Neural progenitor cell (in vitro differentiated cells): ENCODE measurements at regions not wholly inside any gene's neighbourhood (a gene's known extent, or its start where the extent isn't known, plus 50 kb on each side); places are given as distances from the start of the nearest gene placed in this dataset.

ENCODE experiments used
- DNase-seq: peaks from one replicate; pipeline ENCODE4 v3.0.0-alpha.2; 2016; ENCODE audit warnings: low spot score
- H2AFZ ChIP-seq: fragments of 200-600 bp; sonication (generic); replicated peaks from 2 replicates; pipeline ENCODE4 v1.6.1; 2016; ENCODE audit warnings: antibody characterized with exemption
- H3F3A ChIP-seq: fragments of 200-600 bp; sonication (generic); 2 replicates; pipeline ENCODE4 v1.6.1; 2016; ENCODE audit warnings: antibody characterized with exemption, low read depth
- H3K27ac ChIP-seq: fragments of 200-600 bp; sonication (generic); 2 replicates; pipeline ENCODE4 v1.5.1; 2016; ENCODE audit warnings: mild to moderate bottlenecking
- H3K27me3 ChIP-seq: fragments of 200-600 bp; sonication (generic); 2 replicates; pipeline ENCODE4 v1.6.1; 2016; ENCODE audit warnings: mild to moderate bottlenecking, moderate library complexity
- H3K36me3 ChIP-seq: fragments of 200-600 bp; sonication (generic); 2 replicates; pipeline ENCODE4 v1.5.1; 2016
- H3K4me1 ChIP-seq: fragments of 200-600 bp; sonication (generic); 2 replicates; pipeline ENCODE4 v1.6.1; 2016; ENCODE audit warnings: mixed run types
- H3K4me2 ChIP-seq: fragments of 200-600 bp; sonication (generic); 2 replicates; pipeline ENCODE4 v1.6.1; 2016
- H3K4me3 ChIP-seq: fragments of 200-600 bp; sonication (generic); 2 replicates; pipeline ENCODE4 v1.5.1; 2016
- H3K79me2 ChIP-seq: fragments of 200-600 bp; sonication (generic); 2 replicates; pipeline ENCODE4 v1.6.1; 2016; ENCODE audit warnings: low read depth
- H3K9ac ChIP-seq: fragments of 200-600 bp; sonication (generic); 2 replicates; pipeline ENCODE4 v1.6.1; 2016
- H3K9me3 ChIP-seq: fragments of 200-600 bp; sonication (generic); 2 replicates; pipeline ENCODE4 v1.5.1; 2016; ENCODE audit warnings: low read depth
- H4K20me1 ChIP-seq: fragments of 200-600 bp; sonication (generic); 2 replicates; pipeline ENCODE4 v1.6.1; 2016; ENCODE audit warnings: low read depth
- H3K27ac Mint-ChIP-seq: 3 replicates; pipeline ENCODE4 v1.8.0; 2021; ENCODE audit warnings: mixed read lengths
- H3K27me3 Mint-ChIP-seq: 2 replicates; pipeline ENCODE4 v1.8.0; 2022; ENCODE audit warnings: low read depth, mild to moderate bottlenecking, inconsistent platforms, moderate library complexity, mixed read lengths; ENCODE audit not compliant: insufficient read depth
- H3K36me3 Mint-ChIP-seq: 3 replicates; pipeline ENCODE4 v1.8.0; 2021; ENCODE audit warnings: mixed read lengths
- H3K4me1 Mint-ChIP-seq: 3 replicates; pipeline ENCODE4 v1.8.0; 2021; ENCODE audit warnings: mixed read lengths
- H3K4me3 Mint-ChIP-seq: 3 replicates; pipeline ENCODE4 v1.8.0; 2021; ENCODE audit warnings: mild to moderate bottlenecking, moderate library complexity, mixed read lengths
- H3K9me3 Mint-ChIP-seq: 3 replicates; pipeline ENCODE4 v1.8.0; 2020; ENCODE audit warnings: mixed read lengths
- EZH2 ChIP-seq: fragments of 200-600 bp; sonication (generic); IDR thresholded peaks from 2 replicates; pipeline ENCODE4 v1.6.1; 2017; ENCODE audit warnings: antibody characterized with exemption, mild to moderate bottlenecking, moderate library complexity
- EZH2phosphoT487 ChIP-seq: fragments of 200-600 bp; sonication (generic); IDR thresholded peaks from 2 replicates; pipeline ENCODE4 v1.6.1; 2017; ENCODE audit warnings: antibody characterized with exemption
- TF ChIP-seq, protein P1 (sequence below): fragments of 200-600 bp; sonication (generic); IDR thresholded peaks from 2 replicates; pipeline ENCODE4 v1.5.1; 2017; ENCODE audit warnings: antibody characterized with exemption, mild to moderate bottlenecking

DNA sequence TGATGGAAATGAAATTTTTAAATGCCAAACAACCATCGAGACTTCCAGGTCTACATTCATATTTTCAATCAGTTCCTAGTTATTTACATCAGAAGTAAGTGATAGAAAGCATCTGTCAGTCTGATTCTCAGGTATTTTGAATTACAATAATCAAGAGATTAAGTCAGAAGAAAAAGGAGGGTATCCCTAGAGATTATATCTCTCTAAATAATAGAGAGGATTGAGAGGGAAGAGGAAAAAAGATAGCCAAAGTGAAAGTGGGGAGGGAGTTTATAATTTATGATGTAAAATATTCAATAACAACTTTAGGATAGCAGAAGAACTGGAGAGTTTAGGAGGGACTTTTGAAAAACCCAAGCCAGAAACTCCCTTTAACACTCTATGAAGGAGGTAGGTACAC lies 400.2 kb downstream of the EFNA5 start:
- Mint-ChIP-seq H3K4me1 (peaks cover 3% of the 10 kb centered on the region), H3K4me3 (no peak overlapping the region), H3K36me3 (no peaks in the 10 kb centered on the region), H3K27ac (no peak overlapping the region), H3K27me3 (no peaks in the 10 kb centered on the region), H3K9me3 (no peaks in the 10 kb centered on the region)
- DNase-seq = no peak
- H3K4me1 ChIP-seq = peaks cover 5% of the 10 kb centered on the region
- no peak overlapping the region for H3K4me3 ChIP-seq
- no peak overlapping the region for H3K9ac ChIP-seq
- H3K9me3 ChIP-seq = no peaks in the 10 kb centered on the region
- H3K27me3 ChIP-seq = no peaks in the 10 kb centered on the region
- H4K20me1 ChIP-seq = no peaks in the 10 kb centered on the region
- H3K4me2 ChIP-seq = no peak overlapping the region
- no peaks in the 10 kb centered on the region for H3K79me2 ChIP-seq
- no peak overlapping the region for H3K27ac ChIP-seq
- no peaks in the 10 kb centered on the region for H3K36me3 ChIP-seq
- H3F3A ChIP-seq = no peaks in the 10 kb centered on the region
- TF ChIP-seq, protein P1, sequence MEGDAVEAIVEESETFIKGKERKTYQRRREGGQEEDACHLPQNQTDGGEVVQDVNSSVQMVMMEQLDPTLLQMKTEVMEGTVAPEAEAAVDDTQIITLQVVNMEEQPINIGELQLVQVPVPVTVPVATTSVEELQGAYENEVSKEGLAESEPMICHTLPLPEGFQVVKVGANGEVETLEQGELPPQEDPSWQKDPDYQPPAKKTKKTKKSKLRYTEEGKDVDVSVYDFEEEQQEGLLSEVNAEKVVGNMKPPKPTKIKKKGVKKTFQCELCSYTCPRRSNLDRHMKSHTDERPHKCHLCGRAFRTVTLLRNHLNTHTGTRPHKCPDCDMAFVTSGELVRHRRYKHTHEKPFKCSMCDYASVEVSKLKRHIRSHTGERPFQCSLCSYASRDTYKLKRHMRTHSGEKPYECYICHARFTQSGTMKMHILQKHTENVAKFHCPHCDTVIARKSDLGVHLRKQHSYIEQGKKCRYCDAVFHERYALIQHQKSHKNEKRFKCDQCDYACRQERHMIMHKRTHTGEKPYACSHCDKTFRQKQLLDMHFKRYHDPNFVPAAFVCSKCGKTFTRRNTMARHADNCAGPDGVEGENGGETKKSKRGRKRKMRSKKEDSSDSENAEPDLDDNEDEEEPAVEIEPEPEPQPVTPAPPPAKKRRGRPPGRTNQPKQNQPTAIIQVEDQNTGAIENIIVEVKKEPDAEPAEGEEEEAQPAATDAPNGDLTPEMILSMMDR = no peak
- no peak for TF ChIP-seq EZH2phosphoT487
- TF ChIP-seq EZH2 = no peak
- H2AFZ ChIP-seq = no peak overlapping the region

DNA sequence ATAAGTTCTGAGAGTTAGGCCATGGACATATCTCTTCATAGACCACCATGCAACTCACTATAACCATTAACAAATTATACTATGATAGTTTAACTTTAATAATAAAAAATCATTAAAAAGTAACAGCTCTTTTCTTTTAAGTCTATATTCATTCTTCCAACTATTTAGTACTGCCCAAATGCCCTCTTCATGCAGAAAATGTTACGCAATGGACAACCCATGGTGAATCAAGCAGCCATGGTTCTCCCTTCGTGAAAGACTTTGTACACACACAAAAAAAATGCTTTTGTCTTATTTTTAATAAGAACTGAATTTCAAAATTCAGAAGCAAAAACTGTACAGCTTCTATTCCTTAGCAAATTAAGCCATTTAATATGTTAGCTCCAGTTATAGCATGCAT lies 401.1 kb downstream of the EFNA5 start:
- DNase-seq = no peak
- Histone ChIP-seq H3K27ac (no peak overlapping the region), H3K9me3 (no peaks in the 10 kb centered on the region), H3K27me3 (no peaks in the 10 kb centered on the region), H3K79me2 (no peaks in the 10 kb centered on the region), H3F3A (no peaks in the 10 kb centered on the region), H4K20me1 (no peaks in the 10 kb centered on the region), H3K36me3 (no peaks in the 10 kb centered on the region), H3K4me2 (no peak overlapping the region), H2AFZ (no peak overlapping the region), H3K4me3 (no peak overlapping the region), H3K9ac (no peak overlapping the region), H3K4me1 (peaks cover 5% of the 10 kb centered on the region)
- Mint-ChIP-seq H3K4me1 (peaks cover 3% of the 10 kb centered on the region), H3K4me3 (no peak overlapping the region), H3K36me3 (no peaks in the 10 kb centered on the region), H3K27ac (no peak overlapping the region), H3K27me3 (no peaks in the 10 kb centered on the region), H3K9me3 (no peaks in the 10 kb centered on the region)
- no peak for TF ChIP-seq EZH2
- TF ChIP-seq, protein P1 = no peak
- TF ChIP-seq EZH2phosphoT487 = no peak

DNA sequence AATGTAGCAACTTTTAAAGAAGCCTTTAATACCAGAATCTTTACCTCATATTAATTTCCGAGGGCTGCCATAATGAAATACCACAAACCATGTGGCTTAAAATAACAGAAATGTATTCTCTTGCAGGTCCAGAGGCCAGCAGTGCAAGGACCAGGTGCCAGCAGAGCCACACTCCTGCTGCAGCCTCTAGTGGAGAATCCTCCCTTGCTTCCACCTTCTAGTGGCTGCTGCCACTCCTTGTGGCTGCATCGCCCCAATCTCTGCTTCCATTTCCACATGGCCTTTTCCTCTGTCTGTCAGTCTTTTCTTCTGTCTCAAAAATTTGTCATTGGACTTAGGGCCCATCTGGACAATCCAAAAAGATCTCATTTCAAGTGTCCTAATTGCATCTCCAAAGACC lies 401.5 kb downstream of the EFNA5 start:
- no peak overlapping the region for H3K4me2 ChIP-seq
- Mint-ChIP-seq H3K27me3 (no peaks in the 10 kb centered on the region), H3K4me3 (no peak overlapping the region), H3K9me3 (no peaks in the 10 kb centered on the region), H3K4me1 (peaks cover 3% of the 10 kb centered on the region), H3K27ac (no peak overlapping the region), H3K36me3 (no peaks in the 10 kb centered on the region)
- no peak for DNase-seq
- TF ChIP-seq, protein P1 = no peak
- no peak for TF ChIP-seq EZH2phosphoT487
- no peak for TF ChIP-seq EZH2
- H3K4me1 ChIP-seq = peaks cover 5% of the 10 kb centered on the region
- no peaks in the 10 kb centered on the region for H3K36me3 ChIP-seq
- H2AFZ ChIP-seq = no peak overlapping the region
- H3K9ac ChIP-seq = no peak overlapping the region
- H3K79me2 ChIP-seq = no peaks in the 10 kb centered on the region
- no peaks in the 10 kb centered on the region for H3F3A ChIP-seq
- no peaks in the 10 kb centered on the region for H3K9me3 ChIP-seq
- H3K4me3 ChIP-seq = no peak overlapping the region
- H4K20me1 ChIP-seq = no peaks in the 10 kb centered on the region
- H3K27ac ChIP-seq = no peak overlapping the region
- H3K27me3 ChIP-seq = no peaks in the 10 kb centered on the region

DNA sequence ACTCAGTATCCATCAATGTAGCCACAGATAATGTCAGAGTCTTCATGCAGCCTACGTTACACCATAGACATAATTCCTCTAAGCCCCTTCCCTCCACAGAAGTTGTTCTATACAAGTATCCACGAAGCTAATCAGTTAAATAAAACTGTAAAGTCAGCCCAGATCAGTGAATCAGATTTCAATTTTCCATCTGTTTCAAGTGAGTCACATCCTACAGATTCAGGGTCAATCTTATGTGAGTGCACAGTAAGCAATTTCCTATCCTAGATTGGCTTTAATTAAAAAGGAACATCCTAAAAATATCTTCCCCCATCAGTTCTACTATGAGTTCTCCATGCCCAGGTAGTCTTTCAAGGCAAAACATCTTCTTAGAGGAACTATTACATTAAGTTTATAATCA lies 402.5 kb downstream of the EFNA5 start:
- peaks cover 3% of the 10 kb centered on the region for H3K4me1 Mint-ChIP-seq
- H3K36me3 Mint-ChIP-seq = no peaks in the 10 kb centered on the region

More for the DNA sequence above, 402.5 kb downstream of the EFNA5 start:
- no peaks in the 10 kb centered on the region for H3K79me2 ChIP-seq
- no peak overlapping the region for H3K27ac ChIP-seq
- H3K27me3 ChIP-seq = no peaks in the 10 kb centered on the region
- Mint-ChIP-seq H3K9me3 (no peaks in the 10 kb centered on the region), H3K27ac (no peak overlapping the region), H3K4me3 (no peak overlapping the region), H3K27me3 (no peaks in the 10 kb centered on the region)
- no peaks in the 10 kb centered on the region for H4K20me1 ChIP-seq
- no peak overlapping the region for H3K4me2 ChIP-seq
- H3K4me3 ChIP-seq = no peak overlapping the region
- TF ChIP-seq, protein P1 = no peak
- no peak for TF ChIP-seq EZH2
- TF ChIP-seq EZH2phosphoT487 = no peak
- no peaks in the 10 kb centered on the region for H3F3A ChIP-seq
- no peaks in the 10 kb centered on the region for H3K9me3 ChIP-seq
- peaks cover 5% of the 10 kb centered on the region for H3K4me1 ChIP-seq
- no peak overlapping the region for H3K9ac ChIP-seq
- no peaks in the 10 kb centered on the region for H3K36me3 ChIP-seq
- no peak for DNase-seq
- no peak overlapping the region for H2AFZ ChIP-seq
